ENCODE measurements at regions not wholly inside any gene's neighbourhood (a gene's known extent, or its start where the extent isn't known, plus 50 kb on each side); places are given as distances from the start of the nearest gene placed in this dataset.

DNA sequence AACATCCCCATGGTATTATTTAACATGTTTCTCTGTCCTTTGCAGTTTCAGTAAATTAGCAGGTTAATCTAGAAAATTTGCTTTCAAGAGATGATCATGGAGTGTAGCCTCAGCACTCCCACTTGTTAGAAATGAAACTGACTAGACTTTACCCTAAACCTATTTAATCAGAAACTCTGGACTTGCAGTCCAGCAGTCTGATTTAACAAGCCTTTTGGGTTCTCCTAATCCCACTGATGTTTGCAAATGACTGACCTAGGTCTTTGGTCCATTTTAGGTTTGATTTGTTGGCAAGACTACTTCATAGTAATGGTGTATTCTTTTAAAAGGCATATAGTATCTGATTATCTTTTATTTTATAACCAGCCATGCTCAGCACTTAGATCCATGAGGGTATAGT is 55.5 kb upstream of the SLC25A13 start:
- TF ChIP-seq, protein P1, sequence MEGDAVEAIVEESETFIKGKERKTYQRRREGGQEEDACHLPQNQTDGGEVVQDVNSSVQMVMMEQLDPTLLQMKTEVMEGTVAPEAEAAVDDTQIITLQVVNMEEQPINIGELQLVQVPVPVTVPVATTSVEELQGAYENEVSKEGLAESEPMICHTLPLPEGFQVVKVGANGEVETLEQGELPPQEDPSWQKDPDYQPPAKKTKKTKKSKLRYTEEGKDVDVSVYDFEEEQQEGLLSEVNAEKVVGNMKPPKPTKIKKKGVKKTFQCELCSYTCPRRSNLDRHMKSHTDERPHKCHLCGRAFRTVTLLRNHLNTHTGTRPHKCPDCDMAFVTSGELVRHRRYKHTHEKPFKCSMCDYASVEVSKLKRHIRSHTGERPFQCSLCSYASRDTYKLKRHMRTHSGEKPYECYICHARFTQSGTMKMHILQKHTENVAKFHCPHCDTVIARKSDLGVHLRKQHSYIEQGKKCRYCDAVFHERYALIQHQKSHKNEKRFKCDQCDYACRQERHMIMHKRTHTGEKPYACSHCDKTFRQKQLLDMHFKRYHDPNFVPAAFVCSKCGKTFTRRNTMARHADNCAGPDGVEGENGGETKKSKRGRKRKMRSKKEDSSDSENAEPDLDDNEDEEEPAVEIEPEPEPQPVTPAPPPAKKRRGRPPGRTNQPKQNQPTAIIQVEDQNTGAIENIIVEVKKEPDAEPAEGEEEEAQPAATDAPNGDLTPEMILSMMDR (IDR thresholded peaks at IDR 0.05; ENCODE audit: insufficient read depth, low read depth, low read length): no peak
- no peak for TF ChIP-seq EZH2 (IDR thresholded peaks at IDR 0.05; ENCODE audit: insufficient read depth, low read length)

Measured in astrocyte (in vitro differentiated cells and primary cell).